GM06990 (cell line): ENCODE measurements at regions not wholly inside any gene's neighbourhood (a gene's known extent, or its start where the extent isn't known, plus 50 kb on each side); places are given as distances from the start of the nearest gene placed in this dataset.

Experiments
- DNase-seq: peaks from one replicate; pipeline ENCODE4 v3.0.0-alpha.2; 2011; ENCODE audit not compliant: insufficient read length; ENCODE audit errors: extremely low read depth
- H3K27me3 ChIP-seq: replicated peaks from 2 replicates; pipeline ENCODE4 v1.6.0; 2011; ENCODE audit warnings: low read length; ENCODE audit not compliant: control insufficient read depth, insufficient read depth
- H3K36me3 ChIP-seq: 2 replicates; pipeline ENCODE4 v1.5.1; 2011; ENCODE audit warnings: low read length; ENCODE audit not compliant: control insufficient read depth, insufficient read depth
- H3K4me3 ChIP-seq: replicated peaks from 2 replicates; pipeline ENCODE4 v1.5.1; 2011; ENCODE audit warnings: low read depth, mild to moderate bottlenecking, control low read depth, low read length
- TF ChIP-seq, protein P1 (sequence below): IDR thresholded peaks from 2 replicates; pipeline ENCODE4 v1.5.1; 2011; ENCODE audit warnings: low read length, control low read depth, mild to moderate bottlenecking, inconsistent platforms; ENCODE audit not compliant: insufficient read depth, poor library complexity, severe bottlenecking

- no peak for DNase-seq
- Histone ChIP-seq H3K27me3 (no peaks in the 10 kb centered on the region), H3K4me3 (no peak overlapping the region), H3K36me3 (no peaks in the 10 kb centered on the region)
- TF ChIP-seq, protein P1, sequence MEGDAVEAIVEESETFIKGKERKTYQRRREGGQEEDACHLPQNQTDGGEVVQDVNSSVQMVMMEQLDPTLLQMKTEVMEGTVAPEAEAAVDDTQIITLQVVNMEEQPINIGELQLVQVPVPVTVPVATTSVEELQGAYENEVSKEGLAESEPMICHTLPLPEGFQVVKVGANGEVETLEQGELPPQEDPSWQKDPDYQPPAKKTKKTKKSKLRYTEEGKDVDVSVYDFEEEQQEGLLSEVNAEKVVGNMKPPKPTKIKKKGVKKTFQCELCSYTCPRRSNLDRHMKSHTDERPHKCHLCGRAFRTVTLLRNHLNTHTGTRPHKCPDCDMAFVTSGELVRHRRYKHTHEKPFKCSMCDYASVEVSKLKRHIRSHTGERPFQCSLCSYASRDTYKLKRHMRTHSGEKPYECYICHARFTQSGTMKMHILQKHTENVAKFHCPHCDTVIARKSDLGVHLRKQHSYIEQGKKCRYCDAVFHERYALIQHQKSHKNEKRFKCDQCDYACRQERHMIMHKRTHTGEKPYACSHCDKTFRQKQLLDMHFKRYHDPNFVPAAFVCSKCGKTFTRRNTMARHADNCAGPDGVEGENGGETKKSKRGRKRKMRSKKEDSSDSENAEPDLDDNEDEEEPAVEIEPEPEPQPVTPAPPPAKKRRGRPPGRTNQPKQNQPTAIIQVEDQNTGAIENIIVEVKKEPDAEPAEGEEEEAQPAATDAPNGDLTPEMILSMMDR = no peak
These were observed 54.9 kb upstream of the ZBTB18 start for GRCh38 chr1:243996223-243996622.

GRCh38 chr1:243991650-243992049, 59.4 kb upstream of the ZBTB18 start:
- no peak overlapping the region for H3K4me3 ChIP-seq
- H3K27me3 ChIP-seq = no peaks in the 10 kb centered on the region
- no peaks in the 10 kb centered on the region for H3K36me3 ChIP-seq
- TF ChIP-seq, protein P1 = no peak
- DNase-seq = no peak

- TF ChIP-seq, protein P1 = no peak
- no peak for DNase-seq
- H3K4me3 ChIP-seq = no peak overlapping the region
- H3K36me3 ChIP-seq = no peaks in the 10 kb centered on the region
- H3K27me3 ChIP-seq = no peaks in the 10 kb centered on the region
These were observed 66.3 kb upstream of the ZBTB18 start for GRCh38 chr1:243984788-243985187.

GRCh38 chr1:243982447-243983018, 68.5 kb upstream of the ZBTB18 start:
- no peak overlapping the region for H3K4me3 ChIP-seq
- H3K36me3 ChIP-seq = no peaks in the 10 kb centered on the region
- no peak for DNase-seq
- TF ChIP-seq, protein P1 = no peak
- H3K27me3 ChIP-seq = no peaks in the 10 kb centered on the region

DNA sequence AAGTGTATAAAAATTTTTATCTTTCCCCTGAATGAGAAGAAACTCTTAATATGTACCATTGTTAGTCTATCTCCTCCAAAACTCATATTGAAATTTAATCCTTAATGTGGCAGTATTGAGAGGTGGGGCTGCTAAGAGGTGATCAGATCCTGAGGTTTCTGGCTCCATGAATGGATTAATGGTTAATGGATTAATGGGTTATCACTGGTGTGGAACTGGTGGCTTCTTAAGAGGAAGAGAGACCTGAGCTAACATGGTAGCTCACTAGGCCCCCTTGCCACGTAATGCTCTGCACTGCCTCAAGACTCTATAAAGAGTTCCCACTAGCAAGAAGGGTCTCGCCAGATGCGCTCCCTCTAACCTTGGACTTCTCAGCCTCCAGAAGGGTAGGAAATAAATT, 70.6 kb upstream of the ZBTB18 start:
- Histone ChIP-seq H3K27me3 (no peaks in the 10 kb centered on the region), H3K4me3 (no peak overlapping the region), H3K36me3 (no peaks in the 10 kb centered on the region)
- DNase-seq = no peak
- TF ChIP-seq, protein P1 = no peak

DNA sequence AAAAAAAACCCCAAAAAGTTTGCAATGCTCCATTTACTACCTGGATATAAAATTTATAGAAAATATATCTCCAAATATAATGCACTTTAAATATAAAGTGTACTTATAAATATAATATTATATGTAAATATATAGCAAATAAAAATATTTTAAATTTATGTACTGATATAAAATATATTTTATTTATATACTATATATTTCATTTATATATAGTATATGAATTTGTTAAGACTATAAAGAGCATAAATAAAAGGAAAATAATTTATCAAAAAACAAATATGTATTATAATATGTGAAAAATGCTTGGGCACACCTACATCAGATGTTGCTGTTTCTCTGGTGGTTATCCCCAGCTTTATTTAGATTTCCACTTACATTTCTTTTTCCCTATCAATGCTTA, 71.0 kb upstream of the ZBTB18 start:
- TF ChIP-seq, protein P1 = no peak
- DNase-seq = no peak
- Histone ChIP-seq H3K4me3 (no peak overlapping the region), H3K27me3 (no peaks in the 10 kb centered on the region), H3K36me3 (no peaks in the 10 kb centered on the region)
